GM23338 (cell line): ENCODE measurements at regions not wholly inside any gene's neighbourhood (a gene's known extent, or its start where the extent isn't known, plus 50 kb on each side); places are given as distances from the start of the nearest gene placed in this dataset.

ENCODE experiments used
- CREB1 ChIP-seq: fragments of 250-450 bp; sonication (Bioruptor Pico); IDR thresholded peaks from 2 replicates; pipeline ENCODE4 v1.5.0; 2020; ENCODE audit warnings: low read depth, mild to moderate bottlenecking, moderate library complexity
- JUNB ChIP-seq: IDR thresholded peaks from one replicate; pipeline ENCODE4 v1.6.1; 2016; ENCODE audit warnings: antibody characterized with exemption; ENCODE audit not compliant: unreplicated experiment
- NANOG ChIP-seq: IDR thresholded peaks from 2 replicates; pipeline ENCODE4 v1.6.1; 2016; ENCODE audit warnings: antibody characterized with exemption, borderline replicate concordance
- POLR2AphosphoS5 ChIP-seq: IDR thresholded peaks from 2 replicates; pipeline ENCODE4 v1.6.1; 2016; ENCODE audit warnings: antibody characterized with exemption, low read depth
- STAT1 ChIP-seq: IDR thresholded peaks from one replicate; pipeline ENCODE4 v1.6.1; 2016; ENCODE audit warnings: antibody characterized with exemption; ENCODE audit not compliant: unreplicated experiment
- ZNF331 ChIP-seq: fragments of 250-450 bp; sonication (Bioruptor Pico); IDR thresholded peaks from 2 replicates; pipeline ENCODE4 v1.5.0; 2020; ENCODE audit warnings: low read depth, mild to moderate bottlenecking, moderate library complexity
- TF ChIP-seq, protein P1 (sequence below): fragments of 250-450 bp; sonication (Bioruptor Pico); IDR thresholded peaks from 2 replicates; pipeline ENCODE4 v1.5.0; 2020; ENCODE audit warnings: mild to moderate bottlenecking, moderate library complexity
- TF ChIP-seq, protein P2 (sequence below): IDR thresholded peaks from 2 replicates; pipeline ENCODE4 v1.6.1; 2016; ENCODE audit warnings: antibody characterized with exemption
- TF ChIP-seq, protein P3 (sequence below): IDR thresholded peaks from one replicate; pipeline ENCODE4 v1.6.1; 2018; ENCODE audit warnings: antibody characterized with exemption; ENCODE audit not compliant: unreplicated experiment

DNA sequence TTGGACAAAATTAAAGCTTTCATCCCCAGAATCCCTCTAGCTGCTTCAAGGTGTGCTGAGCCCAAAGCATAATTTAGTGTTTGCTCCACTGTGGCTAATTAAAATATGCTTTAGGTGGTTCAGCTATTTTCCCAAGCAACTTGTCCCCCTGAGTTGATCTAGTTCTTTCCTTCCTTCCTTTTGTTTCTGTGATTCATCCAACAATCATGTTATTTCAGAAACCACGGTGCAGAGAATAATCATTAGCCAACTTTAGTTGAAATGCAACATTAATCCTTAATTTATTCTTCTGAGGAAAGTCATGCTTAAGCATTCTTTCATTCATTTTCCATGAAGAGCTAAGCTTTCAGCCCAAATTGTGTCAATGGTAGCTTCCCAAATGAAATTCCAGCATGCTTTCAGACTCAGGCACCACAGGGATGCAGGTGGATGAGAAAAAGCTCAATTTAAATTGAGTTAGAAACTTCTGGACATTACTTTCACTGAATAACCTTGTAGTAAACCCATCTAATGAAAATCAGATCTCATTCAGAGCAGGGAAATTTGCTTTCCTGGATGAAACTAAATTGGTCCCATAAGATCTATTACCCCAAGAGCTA, 209.0 kb upstream of the NT5E start (continued):
- TF ChIP-seq, protein P1, sequence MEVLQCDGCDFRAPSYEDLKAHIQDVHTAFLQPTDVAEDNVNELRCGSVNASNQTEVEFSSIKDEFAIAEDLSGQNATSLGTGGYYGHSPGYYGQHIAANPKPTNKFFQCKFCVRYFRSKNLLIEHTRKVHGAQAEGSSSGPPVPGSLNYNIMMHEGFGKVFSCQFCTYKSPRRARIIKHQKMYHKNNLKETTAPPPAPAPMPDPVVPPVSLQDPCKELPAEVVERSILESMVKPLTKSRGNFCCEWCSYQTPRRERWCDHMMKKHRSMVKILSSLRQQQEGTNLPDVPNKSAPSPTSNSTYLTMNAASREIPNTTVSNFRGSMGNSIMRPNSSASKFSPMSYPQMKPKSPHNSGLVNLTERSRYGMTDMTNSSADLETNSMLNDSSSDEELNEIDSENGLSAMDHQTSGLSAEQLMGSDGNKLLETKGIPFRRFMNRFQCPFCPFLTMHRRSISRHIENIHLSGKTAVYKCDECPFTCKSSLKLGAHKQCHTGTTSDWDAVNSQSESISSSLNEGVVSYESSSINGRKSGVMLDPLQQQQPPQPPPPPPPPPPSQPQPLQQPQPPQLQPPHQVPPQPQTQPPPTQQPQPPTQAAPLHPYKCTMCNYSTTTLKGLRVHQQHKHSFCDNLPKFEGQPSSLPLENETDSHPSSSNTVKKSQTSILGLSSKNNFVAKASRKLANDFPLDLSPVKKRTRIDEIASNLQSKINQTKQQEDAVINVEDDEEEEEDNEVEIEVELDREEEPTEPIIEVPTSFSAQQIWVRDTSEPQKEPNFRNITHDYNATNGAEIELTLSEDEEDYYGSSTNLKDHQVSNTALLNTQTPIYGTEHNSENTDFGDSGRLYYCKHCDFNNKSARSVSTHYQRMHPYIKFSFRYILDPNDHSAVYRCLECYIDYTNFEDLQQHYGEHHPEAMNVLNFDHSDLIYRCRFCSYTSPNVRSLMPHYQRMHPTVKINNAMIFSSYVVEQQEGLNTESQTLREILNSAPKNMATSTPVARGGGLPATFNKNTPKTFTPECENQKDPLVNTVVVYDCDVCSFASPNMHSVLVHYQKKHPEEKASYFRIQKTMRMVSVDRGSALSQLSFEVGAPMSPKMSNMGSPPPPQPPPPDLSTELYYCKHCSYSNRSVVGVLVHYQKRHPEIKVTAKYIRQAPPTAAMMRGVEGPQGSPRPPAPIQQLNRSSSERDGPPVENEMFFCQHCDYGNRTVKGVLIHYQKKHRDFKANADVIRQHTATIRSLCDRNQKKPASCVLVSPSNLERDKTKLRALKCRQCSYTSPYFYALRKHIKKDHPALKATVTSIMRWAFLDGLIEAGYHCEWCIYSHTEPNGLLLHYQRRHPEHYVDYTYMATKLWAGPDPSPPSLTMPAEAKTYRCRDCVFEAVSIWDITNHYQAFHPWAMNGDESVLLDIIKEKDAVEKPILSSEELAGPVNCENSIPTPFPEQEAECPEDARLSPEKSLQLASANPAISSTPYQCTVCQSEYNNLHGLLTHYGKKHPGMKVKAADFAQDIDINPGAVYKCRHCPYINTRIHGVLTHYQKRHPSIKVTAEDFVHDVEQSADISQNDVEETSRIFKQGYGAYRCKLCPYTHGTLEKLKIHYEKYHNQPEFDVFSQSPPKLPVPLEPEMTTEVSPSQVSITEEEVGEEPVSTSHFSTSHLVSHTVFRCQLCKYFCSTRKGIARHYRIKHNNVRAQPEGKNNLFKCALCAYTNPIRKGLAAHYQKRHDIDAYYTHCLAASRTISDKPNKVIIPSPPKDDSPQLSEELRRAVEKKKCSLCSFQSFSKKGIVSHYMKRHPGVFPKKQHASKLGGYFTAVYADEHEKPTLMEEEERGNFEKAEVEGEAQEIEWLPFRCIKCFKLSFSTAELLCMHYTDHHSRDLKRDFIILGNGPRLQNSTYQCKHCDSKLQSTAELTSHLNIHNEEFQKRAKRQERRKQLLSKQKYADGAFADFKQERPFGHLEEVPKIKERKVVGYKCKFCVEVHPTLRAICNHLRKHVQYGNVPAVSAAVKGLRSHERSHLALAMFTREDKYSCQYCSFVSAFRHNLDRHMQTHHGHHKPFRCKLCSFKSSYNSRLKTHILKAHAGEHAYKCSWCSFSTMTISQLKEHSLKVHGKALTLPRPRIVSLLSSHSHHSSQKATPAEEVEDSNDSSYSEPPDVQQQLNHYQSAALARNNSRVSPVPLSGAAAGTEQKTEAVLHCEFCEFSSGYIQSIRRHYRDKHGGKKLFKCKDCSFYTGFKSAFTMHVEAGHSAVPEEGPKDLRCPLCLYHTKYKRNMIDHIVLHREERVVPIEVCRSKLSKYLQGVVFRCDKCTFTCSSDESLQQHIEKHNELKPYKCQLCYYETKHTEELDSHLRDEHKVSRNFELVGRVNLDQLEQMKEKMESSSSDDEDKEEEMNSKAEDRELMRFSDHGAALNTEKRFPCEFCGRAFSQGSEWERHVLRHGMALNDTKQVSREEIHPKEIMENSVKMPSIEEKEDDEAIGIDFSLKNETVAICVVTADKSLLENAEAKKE (CRISPR knock-in tag), result no peak
- TF ChIP-seq NANOG (no peak), STAT1 (no peak), ZNF331 (CRISPR knock-in tag) (no peak), CREB1 (CRISPR knock-in tag) (no peak), JUNB (no peak), POLR2AphosphoS5 (no peak)
- TF ChIP-seq, protein P2, sequence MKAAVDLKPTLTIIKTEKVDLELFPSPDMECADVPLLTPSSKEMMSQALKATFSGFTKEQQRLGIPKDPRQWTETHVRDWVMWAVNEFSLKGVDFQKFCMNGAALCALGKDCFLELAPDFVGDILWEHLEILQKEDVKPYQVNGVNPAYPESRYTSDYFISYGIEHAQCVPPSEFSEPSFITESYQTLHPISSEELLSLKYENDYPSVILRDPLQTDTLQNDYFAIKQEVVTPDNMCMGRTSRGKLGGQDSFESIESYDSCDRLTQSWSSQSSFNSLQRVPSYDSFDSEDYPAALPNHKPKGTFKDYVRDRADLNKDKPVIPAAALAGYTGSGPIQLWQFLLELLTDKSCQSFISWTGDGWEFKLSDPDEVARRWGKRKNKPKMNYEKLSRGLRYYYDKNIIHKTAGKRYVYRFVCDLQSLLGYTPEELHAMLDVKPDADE, result no peak
- TF ChIP-seq, protein P3, sequence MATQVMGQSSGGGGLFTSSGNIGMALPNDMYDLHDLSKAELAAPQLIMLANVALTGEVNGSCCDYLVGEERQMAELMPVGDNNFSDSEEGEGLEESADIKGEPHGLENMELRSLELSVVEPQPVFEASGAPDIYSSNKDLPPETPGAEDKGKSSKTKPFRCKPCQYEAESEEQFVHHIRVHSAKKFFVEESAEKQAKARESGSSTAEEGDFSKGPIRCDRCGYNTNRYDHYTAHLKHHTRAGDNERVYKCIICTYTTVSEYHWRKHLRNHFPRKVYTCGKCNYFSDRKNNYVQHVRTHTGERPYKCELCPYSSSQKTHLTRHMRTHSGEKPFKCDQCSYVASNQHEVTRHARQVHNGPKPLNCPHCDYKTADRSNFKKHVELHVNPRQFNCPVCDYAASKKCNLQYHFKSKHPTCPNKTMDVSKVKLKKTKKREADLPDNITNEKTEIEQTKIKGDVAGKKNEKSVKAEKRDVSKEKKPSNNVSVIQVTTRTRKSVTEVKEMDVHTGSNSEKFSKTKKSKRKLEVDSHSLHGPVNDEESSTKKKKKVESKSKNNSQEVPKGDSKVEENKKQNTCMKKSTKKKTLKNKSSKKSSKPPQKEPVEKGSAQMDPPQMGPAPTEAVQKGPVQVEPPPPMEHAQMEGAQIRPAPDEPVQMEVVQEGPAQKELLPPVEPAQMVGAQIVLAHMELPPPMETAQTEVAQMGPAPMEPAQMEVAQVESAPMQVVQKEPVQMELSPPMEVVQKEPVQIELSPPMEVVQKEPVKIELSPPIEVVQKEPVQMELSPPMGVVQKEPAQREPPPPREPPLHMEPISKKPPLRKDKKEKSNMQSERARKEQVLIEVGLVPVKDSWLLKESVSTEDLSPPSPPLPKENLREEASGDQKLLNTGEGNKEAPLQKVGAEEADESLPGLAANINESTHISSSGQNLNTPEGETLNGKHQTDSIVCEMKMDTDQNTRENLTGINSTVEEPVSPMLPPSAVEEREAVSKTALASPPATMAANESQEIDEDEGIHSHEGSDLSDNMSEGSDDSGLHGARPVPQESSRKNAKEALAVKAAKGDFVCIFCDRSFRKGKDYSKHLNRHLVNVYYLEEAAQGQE, result no peak
